ENCODE measurements at regions not wholly inside any gene's neighbourhood (a gene's known extent, or its start where the extent isn't known, plus 50 kb on each side); places are given as distances from the start of the nearest gene placed in this dataset.

GRCh38 chr10:8350250-8350967 lies 295.9 kb downstream of the GATA3 start:
- TF ChIP-seq, protein P1, sequence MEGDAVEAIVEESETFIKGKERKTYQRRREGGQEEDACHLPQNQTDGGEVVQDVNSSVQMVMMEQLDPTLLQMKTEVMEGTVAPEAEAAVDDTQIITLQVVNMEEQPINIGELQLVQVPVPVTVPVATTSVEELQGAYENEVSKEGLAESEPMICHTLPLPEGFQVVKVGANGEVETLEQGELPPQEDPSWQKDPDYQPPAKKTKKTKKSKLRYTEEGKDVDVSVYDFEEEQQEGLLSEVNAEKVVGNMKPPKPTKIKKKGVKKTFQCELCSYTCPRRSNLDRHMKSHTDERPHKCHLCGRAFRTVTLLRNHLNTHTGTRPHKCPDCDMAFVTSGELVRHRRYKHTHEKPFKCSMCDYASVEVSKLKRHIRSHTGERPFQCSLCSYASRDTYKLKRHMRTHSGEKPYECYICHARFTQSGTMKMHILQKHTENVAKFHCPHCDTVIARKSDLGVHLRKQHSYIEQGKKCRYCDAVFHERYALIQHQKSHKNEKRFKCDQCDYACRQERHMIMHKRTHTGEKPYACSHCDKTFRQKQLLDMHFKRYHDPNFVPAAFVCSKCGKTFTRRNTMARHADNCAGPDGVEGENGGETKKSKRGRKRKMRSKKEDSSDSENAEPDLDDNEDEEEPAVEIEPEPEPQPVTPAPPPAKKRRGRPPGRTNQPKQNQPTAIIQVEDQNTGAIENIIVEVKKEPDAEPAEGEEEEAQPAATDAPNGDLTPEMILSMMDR (IDR thresholded peaks at IDR 0.05): no peak
- no peak for TF ChIP-seq POLR2A (IDR thresholded peaks at IDR 0.05)

Data from esophagus squamous epithelium (tissue), 4 donors.